DMS114 treated with DMSO at 0.1 percent for 48 hours (cell line): ENCODE measurements at regions not wholly inside any gene's neighbourhood (a gene's known extent, or its start where the extent isn't known, plus 50 kb on each side); places are given as distances from the start of the nearest gene placed in this dataset.
"Not testable (repeated sequence)": the region's sequence is repeated elsewhere in the genome, so short reads cannot be mapped to it uniquely, and the experiment has no call there.

ENCODE experiments used
- DNase-seq: peaks from one replicate; lab custom pipeline; 2025; ENCODE audit not compliant: unreplicated experiment; lab: John Stamatoyannopoulos, UW

DNA sequence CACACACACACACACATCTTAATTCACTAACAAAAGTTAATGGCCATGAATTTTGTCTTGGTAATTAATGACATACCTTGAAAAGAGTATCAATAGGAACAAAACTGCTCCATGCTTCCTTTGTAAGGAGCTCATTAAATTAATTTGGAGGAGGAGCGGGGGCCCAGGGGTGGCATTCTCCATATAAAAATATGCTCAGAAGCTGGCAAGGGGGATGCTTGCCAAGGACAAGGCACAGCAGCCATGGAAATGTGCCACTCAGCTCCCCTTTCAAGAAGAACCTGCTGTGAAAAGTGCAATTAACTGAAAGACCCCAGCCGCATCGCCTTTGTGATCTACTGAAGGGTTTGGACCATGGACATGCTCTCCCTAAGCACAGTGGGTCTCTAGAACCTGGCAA is 385.9 kb upstream of the API5 start:
- DNase-seq = no peak

DNA sequence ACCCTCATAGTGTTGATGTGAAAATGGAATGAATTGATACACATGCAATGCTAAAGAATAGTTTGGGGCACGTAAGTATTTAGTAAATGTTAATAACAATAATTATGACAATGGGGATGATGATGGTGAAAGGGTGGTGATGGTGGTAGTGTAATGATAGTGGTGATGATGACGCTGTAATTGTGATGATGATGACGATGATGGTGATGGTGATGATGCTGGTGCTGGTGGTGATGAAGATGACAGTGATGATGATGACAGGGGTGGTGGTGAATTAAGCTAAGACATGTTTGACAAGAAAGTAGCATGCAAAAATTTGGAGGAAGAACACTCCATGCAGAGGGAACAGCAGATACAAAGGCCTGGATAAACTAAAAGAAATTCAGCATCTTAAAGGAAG is 364.4 kb upstream of the API5 start:
- DNase-seq = no peak

DNA sequence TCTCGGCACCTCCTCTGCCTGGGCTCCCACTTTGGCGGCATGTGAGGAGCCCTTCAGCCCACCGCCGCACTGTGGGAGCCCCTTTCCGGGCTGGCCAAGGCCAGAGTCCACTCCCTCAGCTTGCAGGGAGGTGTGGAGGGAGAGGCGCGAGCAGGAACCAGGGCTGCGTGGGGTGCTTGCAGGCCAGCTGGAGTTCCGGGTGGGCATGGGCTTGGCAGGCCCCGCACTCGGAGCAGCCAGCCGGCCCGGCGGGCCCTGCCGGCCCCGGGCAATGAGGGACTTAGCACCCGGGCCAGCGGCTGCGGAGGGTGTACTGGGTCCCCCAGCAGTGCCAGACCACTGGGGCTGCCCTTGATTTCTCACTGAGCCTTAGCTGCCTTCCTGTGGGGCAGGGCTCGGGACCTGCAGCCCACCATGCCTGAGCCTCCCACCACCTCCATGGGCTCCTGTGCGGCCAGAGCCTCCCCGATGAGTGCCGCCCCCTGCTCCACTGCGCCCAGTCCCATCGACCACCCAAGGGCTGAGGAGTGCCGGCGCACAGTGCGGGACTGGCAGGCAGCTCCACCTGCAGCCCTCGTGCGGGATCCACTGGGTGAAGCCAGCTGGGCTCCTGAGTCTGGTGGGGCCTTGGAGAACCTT is 361.9 kb upstream of the API5 start:
- DNase-seq = not testable (repeated sequence)

DNA sequence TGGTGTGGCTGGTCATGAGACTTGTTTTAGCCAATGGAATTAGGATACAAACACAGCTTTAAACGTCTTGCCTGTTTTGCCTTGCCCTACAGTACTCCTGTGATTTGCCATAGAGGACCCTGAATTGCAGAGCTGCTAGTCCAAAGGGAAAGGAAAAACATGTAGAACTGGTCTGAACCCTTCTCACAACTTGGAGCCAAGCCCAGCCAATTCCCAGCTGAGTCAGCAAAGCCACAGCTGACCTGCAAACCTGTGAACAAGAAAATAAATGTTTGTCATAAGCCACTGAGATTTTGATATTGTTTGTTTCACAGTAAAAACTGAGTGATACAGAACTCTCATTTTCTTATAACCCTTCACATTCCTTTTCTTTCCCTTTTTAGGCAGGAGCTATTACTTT is 360.5 kb upstream of the API5 start:
- DNase-seq = no peak

DNA sequence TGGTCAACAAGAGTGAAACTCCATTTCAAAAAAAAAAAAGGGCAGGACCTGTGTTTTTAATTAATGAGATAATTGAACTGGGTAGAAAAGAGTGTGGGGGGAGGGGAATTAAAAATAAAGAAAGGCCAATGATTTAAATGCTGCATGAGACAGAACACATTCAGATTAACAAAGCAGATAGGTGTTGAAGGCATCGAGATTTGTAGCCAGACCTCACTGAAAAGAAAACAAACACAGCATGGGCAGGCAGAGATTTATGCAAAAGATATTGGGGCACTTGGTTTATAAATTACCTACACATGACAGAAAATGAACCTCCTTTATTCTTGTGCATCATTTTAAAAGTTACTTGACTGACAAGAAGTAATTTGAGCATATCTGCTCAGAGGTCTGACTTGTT is 354.0 kb upstream of the API5 start:
- no peak for DNase-seq

DNA sequence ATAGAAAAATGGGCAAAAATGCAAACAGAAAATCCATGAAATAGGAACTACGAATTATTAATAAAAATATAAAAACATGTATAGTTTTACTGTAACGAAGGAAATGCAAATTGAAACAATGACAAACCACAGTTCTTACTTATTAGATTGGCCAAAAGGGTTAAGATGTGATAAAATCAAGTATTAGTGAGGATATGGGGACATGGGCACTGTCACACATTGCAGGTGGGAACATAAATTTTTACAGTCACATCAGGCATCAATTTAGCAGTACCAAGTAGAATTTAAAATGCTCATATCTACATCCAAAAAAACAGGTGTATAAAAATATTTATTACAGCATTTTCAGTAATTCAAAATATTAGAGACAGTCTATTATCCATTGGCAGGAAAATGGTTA is 353.2 kb upstream of the API5 start:
- no peak for DNase-seq

DNA sequence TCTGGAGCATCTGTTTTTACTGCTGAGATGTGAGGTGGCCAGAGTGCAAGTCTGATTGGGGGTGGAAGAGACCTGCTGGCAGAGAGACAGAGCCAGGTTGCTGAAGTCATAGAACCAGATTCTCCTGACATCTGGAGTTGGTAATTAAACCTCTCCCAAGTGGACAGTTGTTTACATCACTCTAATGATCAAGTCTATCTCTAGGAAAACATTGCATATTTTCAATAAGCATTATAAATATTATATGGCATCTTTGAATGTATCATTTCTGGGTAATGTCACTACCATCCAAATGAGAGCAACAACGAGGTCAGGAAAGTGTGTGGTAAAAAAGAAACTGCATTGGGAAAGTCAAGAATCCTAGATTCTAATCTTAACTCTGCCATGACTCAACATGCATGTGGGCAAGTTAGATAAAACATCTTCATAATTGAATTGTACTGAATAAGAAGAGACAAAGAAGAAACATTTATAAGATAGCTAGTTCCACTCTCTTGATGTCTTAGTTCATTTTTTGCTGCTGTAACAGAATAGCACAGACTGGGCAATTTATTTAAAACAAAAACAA is 351.2 kb upstream of the API5 start:
- DNase-seq = no peak

DNA sequence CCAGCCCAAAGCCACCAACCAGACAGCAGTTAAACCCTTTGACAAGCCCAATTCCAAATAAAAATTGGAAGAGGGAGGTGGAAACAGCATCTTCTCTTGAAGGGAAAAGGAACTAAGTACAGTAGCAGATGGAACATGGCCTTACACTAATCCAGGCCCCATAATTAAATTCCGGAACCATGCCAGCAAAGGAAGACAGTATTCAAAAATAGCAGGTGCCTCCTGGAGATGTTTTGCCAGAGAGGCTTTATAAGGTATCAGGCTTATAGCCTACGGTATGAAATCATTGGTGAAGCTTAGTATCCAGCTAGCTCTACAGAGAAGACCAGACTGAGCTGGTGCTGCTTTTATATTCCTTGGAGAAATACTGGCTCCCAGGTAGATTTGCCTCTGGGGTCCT is 344.1 kb upstream of the API5 start:
- DNase-seq = no peak

DNA sequence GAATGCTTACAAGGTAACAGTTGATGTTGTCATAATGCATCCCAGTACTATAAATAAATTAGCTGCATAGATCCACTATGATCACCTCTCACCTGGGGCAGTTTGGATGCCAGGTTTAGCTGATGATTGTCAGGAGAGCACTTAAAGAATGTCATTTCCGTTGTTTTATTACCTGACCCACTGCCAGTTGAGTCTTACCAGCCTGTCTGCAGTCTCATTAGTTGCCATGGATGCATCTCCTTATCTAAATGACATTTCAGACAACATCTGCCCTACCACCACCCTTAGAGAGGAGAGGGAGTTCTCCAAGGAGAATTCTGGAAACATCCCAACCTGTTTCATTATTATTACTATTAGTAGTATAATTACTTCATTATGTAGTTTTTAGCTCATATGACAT is 339.1 kb upstream of the API5 start:
- DNase-seq = no peak

DNA sequence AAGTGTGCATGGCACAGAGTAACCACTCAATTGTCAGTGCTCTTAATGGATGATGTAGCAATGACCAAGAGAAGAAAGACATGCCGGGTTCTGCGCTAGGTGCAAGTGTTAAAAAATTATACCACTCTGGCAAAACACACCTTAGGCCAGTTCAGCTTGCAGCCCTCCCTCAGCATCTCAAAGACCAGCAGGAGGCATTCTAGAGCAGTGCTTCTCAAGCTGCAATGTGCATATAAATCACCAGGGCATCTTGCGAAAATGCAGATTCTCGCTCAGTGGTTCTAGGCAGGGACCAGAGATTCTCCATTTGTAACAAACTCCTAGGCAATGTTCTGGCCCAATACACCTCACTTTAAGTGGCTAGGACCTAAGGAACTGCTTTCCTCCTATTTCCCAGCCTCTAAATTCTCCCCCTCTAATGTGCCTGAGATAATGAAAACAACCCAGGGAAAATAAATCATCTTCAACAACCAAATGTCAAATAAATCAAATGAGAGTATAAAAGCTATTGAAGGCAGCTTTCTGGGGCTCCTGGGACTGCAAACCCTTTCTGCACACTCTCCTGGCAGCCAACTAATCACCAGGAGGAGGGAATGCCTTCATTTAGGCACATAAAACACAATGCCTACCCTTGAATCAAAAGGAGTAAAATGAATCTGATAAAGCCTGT is 337.2 kb upstream of the API5 start:
- DNase-seq = no peak

DNA sequence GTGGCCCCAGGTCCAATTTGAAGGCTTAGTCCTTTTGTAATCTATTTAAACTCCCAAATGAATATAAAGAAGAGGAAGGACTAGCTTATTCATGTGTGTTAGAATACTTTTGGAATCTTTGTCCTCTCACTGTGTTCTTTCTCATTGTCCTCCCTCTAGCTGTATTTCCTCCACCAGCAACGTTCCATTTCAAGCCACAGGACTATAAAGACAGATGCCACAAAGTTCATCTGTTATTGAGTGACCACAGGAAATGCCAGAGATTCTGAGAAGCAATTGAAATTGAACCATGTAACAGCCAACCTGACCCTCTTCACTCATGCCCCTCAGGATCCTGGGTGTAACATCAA is 336.6 kb upstream of the API5 start:
- no peak for DNase-seq

DNA sequence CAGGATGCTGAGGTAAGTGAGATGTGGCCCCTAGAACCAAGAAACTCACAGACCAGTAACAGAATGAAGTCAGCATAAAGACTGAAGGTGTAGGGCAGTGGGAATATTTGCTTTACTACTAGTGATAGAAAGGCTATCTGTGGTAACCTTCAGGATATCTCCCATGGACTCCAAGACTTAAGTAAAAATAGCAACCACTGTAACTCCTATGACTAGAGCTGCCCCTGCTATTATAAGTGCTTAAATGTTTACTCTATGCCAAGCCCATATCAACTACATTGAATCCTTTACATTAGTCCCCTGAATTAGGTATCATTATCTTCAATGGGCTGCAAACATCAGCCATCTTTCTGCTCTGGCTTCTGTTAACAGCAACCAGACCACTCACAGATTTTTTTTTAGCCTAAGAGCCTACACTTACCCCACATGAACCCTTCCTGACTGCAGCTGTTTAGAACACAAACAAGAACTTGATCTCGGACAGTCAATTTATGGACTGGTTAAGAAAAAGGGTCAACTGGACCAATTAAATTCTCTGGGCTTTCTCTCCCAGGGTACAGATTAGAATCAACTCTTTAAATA is 335.1 kb upstream of the API5 start:
- DNase-seq = no peak

DNA sequence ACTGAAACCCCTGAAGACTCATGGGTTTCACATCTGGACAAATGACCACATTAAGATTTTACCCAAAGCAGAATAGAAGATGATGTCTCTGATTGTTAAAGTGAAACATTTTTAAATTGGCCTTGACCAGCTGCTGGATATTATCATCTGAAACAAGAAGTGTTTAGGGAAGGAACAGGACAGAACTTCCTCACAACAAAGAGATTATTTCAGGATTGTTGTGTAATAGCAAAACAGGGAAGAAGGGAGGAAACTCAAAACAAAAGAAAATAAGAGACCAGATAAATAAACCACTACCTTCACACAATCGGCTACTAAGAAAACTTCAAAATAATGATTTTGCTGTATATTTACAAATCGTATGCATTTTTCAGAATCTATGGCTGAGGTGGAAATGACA is 319.2 kb upstream of the API5 start:
- no peak for DNase-seq

DNA sequence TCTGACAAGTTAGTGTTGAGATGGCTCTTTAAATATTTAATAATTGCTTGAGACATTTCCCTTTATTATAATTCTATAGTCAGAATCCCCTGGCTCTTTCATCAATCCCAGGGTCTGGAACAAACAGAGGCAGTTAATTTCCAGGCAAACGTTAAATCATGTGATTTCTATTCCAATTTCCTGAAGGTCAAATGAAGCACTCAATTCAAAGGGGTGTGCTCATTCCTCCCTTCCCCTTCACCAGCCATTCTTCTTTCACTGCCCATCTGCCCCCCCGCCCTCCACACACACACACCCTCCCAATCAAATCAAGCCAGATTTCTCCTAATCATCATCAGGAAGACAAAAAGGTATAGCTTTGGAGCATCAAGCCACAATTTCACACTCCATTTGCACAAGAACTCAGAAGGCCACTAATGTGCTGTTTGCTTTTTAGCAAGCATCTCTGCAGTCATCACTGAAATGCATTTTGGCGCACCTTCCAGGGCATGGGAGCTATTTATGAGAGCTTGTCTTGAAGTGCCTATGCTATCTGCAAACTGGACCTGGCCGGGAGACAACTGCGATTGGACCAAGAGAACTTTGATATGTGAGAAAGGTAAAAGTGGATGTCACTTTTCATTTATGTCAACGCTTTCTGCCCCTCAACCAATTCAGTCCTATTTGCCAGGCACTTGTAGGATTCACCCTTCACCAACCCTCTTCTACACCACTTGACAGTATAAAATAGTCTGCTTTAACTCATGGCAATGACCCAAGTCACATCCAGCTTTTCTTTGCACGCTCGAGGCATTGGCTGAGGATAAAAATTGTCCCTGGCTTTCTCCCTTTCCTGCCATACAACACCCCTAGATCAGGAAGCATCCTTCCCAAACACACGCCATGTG is 315.1 kb upstream of the API5 start:
- no peak for DNase-seq

DNA sequence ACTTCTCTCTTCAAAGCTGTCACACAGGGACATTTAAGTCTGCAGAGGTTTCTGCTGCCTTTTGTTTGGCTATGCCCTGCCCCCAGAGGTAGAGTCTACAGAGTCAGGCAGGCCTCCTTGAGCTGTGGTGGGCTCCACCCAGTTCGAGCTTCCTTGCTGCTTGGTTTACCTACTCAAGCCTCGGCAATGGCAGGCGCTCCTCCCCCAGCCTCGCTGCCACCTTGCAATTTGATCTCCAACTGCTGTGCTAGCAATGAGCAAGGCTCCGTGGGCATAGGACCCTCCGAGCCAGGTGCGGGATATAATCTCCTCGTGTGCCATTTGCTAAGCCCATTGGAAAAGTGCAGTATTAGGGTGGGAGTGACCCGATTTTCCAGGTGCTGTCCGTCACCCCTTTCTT is 306.9 kb upstream of the API5 start:
- DNase-seq = not testable (repeated sequence)

DNA sequence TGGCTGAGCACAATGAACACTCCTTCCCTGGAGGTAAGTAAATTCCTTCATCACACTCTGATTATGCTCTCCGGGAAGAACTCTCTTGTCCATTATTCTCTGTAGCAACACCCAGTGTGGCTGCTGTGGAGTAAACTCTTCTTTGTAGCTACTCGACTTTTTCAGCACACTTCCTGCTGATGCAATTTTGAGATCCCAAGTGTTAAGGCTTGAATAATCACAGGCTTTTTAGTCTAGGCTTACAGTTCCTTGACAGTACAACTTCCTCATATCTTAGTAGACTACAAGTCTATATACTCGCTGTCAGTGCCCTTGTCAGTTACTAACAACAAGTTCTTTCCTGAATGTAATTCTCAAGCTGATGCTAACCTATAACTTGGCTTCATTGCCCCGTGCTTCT is 301.8 kb upstream of the API5 start:
- no peak for DNase-seq

DNA sequence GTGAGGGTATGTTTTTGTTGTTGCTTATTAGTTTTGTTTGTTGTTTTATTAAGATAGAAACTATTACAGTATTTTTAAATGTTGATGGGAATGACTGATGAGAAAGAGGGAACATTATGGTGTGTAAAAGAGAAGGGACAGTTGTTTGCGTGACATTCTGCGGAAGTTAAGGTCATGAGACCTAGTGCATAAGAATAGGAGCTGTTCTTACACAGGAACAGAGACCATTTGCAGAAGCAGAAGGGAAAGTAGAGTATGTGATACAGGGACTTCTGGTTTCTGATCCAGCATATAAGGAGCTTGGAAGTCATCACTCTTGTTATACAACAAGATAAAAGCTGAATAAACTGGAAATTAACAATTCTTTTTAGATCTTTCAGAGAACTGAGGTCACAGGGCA is 299.2 kb upstream of the API5 start:
- no peak for DNase-seq

DNA sequence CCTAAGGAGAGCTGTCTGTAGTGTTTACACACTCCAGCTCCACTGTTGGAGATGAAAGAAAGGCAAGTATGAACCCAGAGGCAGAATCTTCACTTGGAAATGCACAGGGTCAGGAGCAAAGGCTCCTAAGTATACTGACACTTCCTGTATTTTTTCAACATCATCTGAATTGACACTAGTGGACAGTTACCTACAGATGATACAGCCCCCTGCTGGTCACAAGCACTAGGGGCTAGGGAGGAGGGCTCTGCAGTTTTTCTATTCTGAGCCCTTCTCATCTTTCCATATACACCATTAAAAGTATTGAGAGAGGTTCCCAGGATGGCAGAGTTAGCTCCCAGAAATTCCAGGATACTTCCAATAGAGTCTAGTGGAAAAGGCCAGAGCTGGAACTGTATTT is 290.3 kb upstream of the API5 start:
- DNase-seq = no peak

DNA sequence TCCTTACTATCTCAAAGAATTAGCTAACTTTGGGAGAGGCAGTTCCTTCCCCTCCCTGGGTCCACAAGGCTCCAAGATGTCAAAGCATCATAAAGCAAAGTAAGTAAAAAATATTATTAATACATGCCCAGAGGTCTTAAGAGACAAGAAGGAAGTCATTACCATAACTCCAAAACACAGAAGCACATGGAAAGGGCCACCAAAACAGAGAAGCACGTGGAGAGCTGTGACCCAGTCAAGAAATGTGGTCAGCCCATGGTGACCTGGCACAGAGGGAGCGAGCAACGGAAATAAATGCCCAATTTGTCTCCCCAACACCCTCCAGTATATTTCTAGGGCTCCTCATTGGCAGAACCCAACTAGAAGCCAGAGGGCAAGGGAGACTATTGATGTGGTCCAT is 277.5 kb upstream of the API5 start:
- DNase-seq = no peak

DNA sequence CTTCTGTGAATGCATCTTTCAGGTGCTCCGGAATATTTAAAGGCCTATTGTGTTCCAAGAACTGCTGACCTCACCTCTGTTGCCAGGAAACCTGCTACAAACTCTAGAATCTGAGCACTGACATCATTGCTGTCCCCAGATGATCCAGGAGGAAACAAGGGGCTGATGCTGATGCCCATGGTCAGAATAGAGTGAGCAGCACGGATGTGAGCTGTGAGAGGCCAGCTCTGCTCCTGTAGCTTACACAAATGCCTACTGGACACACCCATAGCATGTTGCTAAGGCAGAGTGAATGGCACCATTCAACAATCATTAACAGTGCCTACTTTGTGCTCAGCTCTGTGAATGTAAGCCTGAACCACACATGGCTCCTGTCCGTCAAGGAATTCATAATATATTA is 276.7 kb upstream of the API5 start:
- no peak for DNase-seq

DNA sequence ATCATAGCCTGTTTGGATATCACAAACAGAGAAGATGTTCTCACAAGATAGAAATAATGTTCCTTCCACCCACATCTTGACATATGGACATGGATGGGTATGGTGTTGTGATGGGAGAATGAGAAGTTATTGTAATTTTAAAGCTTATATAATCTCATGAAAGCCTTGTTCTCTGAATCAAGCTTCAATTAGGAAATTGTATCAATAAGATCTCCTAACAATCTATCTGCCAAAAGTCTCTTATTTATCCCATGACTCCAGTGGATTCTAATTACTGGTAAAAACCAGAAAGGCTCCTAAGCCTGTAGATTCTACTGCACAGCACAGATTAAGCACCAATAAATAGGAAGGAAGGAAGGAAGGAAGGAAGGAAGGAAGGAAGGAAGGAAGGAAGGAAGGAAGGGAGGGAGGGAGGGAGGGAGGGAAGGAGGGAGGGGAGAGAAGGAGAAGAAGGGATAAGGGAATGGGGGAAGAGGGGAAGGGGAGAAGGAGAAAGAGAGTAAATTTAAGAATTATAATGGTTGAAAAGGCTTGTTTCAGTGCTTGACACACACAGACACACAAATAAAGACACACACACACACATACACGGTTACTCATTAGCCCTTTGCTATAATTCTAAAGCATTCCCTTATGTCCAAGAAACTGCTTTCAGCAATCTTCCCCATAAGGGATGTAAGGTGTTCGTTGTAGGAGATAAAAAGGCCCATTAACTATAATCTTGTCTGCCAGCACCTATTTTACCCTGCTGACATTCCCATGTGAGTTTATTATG is 258.0 kb upstream of the API5 start:
- DNase-seq = no peak
